ENCODE measurements at regions not wholly inside any gene's neighbourhood (a gene's known extent, or its start where the extent isn't known, plus 50 kb on each side); places are given as distances from the start of the nearest gene placed in this dataset.

DNA sequence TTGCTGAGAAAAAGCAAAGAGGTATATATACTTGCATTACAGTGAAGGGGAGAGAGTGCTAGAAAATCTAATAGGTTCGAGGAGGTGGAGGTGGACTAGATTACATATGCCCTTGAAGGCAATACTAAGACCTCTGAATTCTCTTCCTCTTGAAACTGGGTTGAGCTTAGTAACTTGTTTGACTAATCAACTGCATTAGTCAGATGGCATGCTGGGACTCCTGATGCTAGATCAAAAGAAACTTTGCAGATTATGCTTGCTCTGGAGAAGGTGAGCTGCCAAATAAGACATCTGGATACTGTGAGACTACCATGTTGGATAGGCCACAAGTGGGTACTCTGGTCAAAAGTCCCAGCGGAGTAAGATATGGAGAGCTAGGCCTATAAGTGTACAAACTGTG is 331.3 kb downstream of the KLF5 start:
- Mint-ChIP-seq H3K27ac (no peak overlapping the region), H3K27me3 (no peaks in the 10 kb centered on the region), H3K36me3 (ENCODE audit: insufficient read depth) (peaks cover 2% of the 10 kb centered on the region), H3K4me1 (ENCODE audit: low read depth) (peaks cover 2% of the 10 kb centered on the region), H3K4me3 (ENCODE audit: low read depth) (no peak overlapping the region), H3K9me3 (ENCODE audit: low read depth) (peaks cover 20% of the 10 kb centered on the region)
- TF ChIP-seq CTCF (IDR thresholded peaks at IDR 0.05; ENCODE audit: unreplicated experiment) = no peak
- DNase-seq (ENCODE audit: low spot score, unreplicated experiment) = no peak

DNA sequence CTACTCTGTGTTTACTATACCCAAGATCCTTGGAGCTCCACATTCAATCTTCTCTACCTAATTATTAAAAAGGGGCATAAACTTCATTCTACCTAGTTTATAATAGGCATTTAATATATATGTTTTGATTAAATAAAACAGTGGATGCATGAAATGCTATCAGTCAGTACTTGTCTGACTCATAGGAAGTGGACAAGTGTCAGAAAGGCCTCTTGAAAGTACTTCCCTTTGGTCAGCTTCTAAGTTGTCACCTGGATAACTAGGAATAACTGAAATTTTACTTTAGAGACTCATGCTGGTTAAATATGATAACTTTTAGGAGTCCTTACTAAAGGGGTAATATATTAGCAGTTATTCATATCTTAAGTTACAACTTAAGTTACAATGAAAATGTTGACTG is 329.8 kb downstream of the KLF5 start:
- DNase-seq (ENCODE audit: low spot score, unreplicated experiment) = no peak
- TF ChIP-seq CTCF (IDR thresholded peaks at IDR 0.05; ENCODE audit: unreplicated experiment) = no peak
- H3K4me3 Mint-ChIP-seq (ENCODE audit: low read depth) = no peak overlapping the region
- peaks cover 2% of the 10 kb centered on the region for H3K4me1 Mint-ChIP-seq (ENCODE audit: low read depth)
- H3K36me3 Mint-ChIP-seq (ENCODE audit: insufficient read depth) = peaks cover 2% of the 10 kb centered on the region
- no peaks in the 10 kb centered on the region for H3K27me3 Mint-ChIP-seq
- peaks cover 20% of the 10 kb centered on the region for H3K9me3 Mint-ChIP-seq (ENCODE audit: low read depth)
- H3K27ac Mint-ChIP-seq = no peak overlapping the region

DNA sequence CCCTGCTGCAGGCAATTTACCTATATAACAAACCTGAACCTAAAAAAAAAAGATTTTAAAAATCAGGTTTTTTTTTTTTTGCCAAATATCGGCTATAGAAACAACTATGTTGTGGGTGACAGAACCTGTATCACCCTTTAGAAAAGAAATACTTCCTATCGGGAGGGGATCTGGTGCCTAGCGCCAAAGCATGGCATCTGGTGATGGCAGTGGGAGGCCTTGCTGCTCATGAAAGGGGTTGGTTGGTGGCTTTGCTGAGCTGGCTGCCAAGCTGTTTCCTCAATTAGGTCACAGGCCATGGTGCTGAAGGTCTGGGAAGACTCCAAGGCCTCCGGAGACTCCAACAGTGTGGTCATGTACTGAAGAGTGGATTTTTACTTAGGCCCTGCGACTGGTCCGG is 328.5 kb downstream of the KLF5 start:
- no peak for DNase-seq (ENCODE audit: low spot score, unreplicated experiment)
- peaks cover 2% of the 10 kb centered on the region for H3K36me3 Mint-ChIP-seq (ENCODE audit: insufficient read depth)
- peaks cover 20% of the 10 kb centered on the region for H3K9me3 Mint-ChIP-seq (ENCODE audit: low read depth)
- TF ChIP-seq CTCF (IDR thresholded peaks at IDR 0.05; ENCODE audit: unreplicated experiment) = no peak
- H3K27me3 Mint-ChIP-seq = no peaks in the 10 kb centered on the region
- H3K4me3 Mint-ChIP-seq (ENCODE audit: low read depth) = no peak overlapping the region
- H3K4me1 Mint-ChIP-seq (ENCODE audit: low read depth) = no peaks in the 10 kb centered on the region
- no peak overlapping the region for H3K27ac Mint-ChIP-seq

DNA sequence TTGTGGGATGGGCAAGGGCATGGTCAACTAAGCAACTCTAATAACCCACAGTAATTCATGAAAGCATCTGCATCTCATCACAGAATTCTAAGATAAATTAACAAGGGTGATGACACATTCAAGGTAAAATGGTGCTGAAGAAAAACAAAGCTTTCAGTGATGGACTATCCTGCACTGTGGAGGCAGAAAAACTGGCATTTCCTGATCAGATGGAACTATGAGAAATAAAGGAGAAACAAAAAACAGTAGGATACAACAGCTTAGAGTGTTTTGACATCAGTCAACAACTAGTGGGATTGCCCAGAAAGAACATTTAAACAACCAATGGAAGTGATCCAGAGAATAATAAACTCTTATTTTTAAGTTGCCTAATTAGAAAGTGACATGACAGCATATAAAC is 327.0 kb downstream of the KLF5 start:
- DNase-seq (ENCODE audit: low spot score, unreplicated experiment) = no peak
- TF ChIP-seq CTCF (IDR thresholded peaks at IDR 0.05; ENCODE audit: unreplicated experiment) = no peak
- H3K9me3 Mint-ChIP-seq (ENCODE audit: low read depth) = peaks cover 11% of the 10 kb centered on the region
- H3K27ac Mint-ChIP-seq = no peak overlapping the region
- no peaks in the 10 kb centered on the region for H3K27me3 Mint-ChIP-seq
- no peaks in the 10 kb centered on the region for H3K36me3 Mint-ChIP-seq (ENCODE audit: insufficient read depth)
- H3K4me1 Mint-ChIP-seq (ENCODE audit: low read depth) = no peaks in the 10 kb centered on the region
- H3K4me3 Mint-ChIP-seq (ENCODE audit: low read depth) = no peak overlapping the region

DNA sequence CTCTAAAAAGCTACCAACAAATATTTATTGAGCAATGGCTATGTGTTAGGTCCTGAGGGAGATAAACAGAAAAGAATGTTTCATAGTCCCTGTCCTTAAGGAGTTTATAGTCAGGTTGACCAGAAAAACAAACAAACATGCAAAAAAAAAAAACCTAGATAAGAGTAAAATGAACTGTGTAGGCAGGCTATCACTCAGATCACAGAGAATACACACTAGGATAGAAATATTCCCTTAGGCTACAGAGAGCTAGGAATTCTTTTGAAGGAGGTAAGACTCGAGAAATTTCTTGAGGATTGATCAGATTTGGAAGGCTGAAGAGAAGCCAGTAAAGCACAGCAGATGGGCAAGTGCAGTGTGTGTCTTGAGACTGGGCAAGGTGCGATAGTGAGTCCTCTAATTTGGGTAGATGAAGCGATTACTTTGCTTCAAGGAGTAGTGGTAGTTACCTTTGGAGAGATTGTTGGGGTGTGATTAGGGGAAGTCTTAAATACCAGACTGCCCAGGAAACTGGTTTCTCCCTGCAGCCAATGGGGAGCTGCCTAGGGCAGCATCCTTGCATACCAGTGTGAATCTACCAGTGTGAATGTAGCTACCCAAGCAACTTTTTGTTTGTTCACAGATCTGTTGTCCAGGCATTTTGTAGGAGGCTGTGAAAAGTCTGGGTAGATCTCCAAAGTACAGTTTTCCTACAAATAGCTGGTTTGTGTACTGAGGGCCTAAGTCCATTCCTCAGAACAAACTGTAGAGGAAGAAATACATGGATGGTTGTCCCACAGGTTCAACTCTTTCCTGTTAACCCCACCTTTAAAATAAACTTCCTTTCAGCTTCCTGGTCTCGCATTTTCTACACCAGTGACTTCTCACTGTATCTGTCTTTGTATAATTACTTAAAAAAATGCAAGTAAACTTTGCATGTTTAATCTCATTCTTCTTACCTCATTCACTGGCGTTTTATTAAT is 314.1 kb downstream of the KLF5 start:
- Mint-ChIP-seq H3K27ac (no peak overlapping the region), H3K36me3 (ENCODE audit: insufficient read depth) (peaks cover 3% of the 10 kb centered on the region), H3K4me1 (ENCODE audit: low read depth) (peaks cover 18% of the 10 kb centered on the region), H3K4me3 (ENCODE audit: low read depth) (no peak overlapping the region), H3K9me3 (ENCODE audit: low read depth) (peaks cover 9% of the 10 kb centered on the region), H3K27me3 (no peaks in the 10 kb centered on the region)
- no peak for DNase-seq (ENCODE audit: low spot score, unreplicated experiment)
- TF ChIP-seq CTCF (IDR thresholded peaks at IDR 0.05; ENCODE audit: unreplicated experiment) = no peak

Measured in progenitor cell of endocrine pancreas (in vitro differentiated cells).